GM12891 (cell line): ENCODE measurements at regions not wholly inside any gene's neighbourhood (a gene's known extent, or its start where the extent isn't known, plus 50 kb on each side); places are given as distances from the start of the nearest gene placed in this dataset.

ENCODE experiments used
- POLR2A ChIP-seq: IDR thresholded peaks from 2 replicates; pipeline ENCODE4 v1.6.1; 2011; ENCODE audit warnings: low read depth, low read length, control low read depth
- POLR2AphosphoS5 ChIP-seq: IDR thresholded peaks from 2 replicates; pipeline ENCODE4 v1.6.1; 2011; ENCODE audit warnings: low read depth, low read length, control low read depth
- POU2F2 ChIP-seq: IDR thresholded peaks from 2 replicates; pipeline ENCODE4 v1.6.1; 2011; ENCODE audit warnings: low read depth, mild to moderate bottlenecking, control low read depth, low read length, moderate library complexity
- TAF1 ChIP-seq: IDR thresholded peaks from 2 replicates; pipeline ENCODE4 v1.6.1; 2011; ENCODE audit warnings: low read depth, low read length, control low read depth

GRCh38 chr5:12947379-12947778, 997.1 kb downstream of the DNAH5 start:
- no peak for TF ChIP-seq POLR2A
- no peak for TF ChIP-seq POU2F2
- TF ChIP-seq POLR2AphosphoS5: no peak
- no peak for TF ChIP-seq TAF1
